Left lung (tissue), 4 donors: ENCODE measurements at regions not wholly inside any gene's neighbourhood (a gene's known extent, or its start where the extent isn't known, plus 50 kb on each side); places are given as distances from the start of the nearest gene placed in this dataset.

Experiments
- ATAC-seq: fragments of 200-7000 bp; cut with Tn5 transposase; one replicate; pipeline ENCODE4 v1.9.1; 2020; ENCODE audit warnings: moderate library complexity
- DNase-seq, 4 donors: peaks; one replicate each; pipeline ENCODE4 v3.0.0-alpha.2; 2013 to 2020
- H3K27ac ChIP-seq, 2 donors: fragments of 200-600 bp; sonication (generic) in 1 of 2; one replicate each; pipeline versions ENCODE4 v1.5.0 to v1.8.0; 2020 to 2021
- H3K27me3 ChIP-seq, 2 donors: fragments of 200-600 bp; sonication (generic) in 1 of 2; one replicate each; pipeline versions ENCODE4 v1.5.0 to v1.8.0; 2020 to 2021
- H3K36me3 ChIP-seq, 2 donors: fragments of 200-600 bp; sonication (generic) in 1 of 2; one replicate each; pipeline versions ENCODE4 v1.5.0 to v1.8.0; 2020 to 2021
- H3K4me1 ChIP-seq, 2 donors: fragments of 200-600 bp; one replicate each; pipeline ENCODE4 v1.8.0; 2021
- H3K4me3 ChIP-seq, 2 donors: fragments of 200-600 bp; sonication (generic) in 1 of 2; one replicate each; pipeline versions ENCODE4 v1.5.0 to v1.8.0; 2020 to 2021; ENCODE audit warnings: mild to moderate bottlenecking in 1 of 2
- H3K9me3 ChIP-seq, 2 donors: fragments of 200-600 bp; sonication (generic) in 1 of 2; one replicate each; pipeline versions ENCODE4 v1.5.0 to v1.8.0; 2020 to 2021
- intact Hi-C, 2 donors: fragments of 100-400 bp; cut with DNase I; formaldehyde crosslinking; loops; one replicate each; pipeline versions ENCODE4 v1.11.2 to v1.14.2; 2022
- TF ChIP-seq, protein P1 (sequence below), 2 donors: fragments of 200-600 bp; sonication (generic) in 1 of 2; IDR thresholded peaks; one replicate each; pipeline versions ENCODE4 v1.5.0 to v1.8.0; 2021; ENCODE audit warnings: antibody characterized with exemption in 2 of 2
- donor health status: DM: no; HTN: yes; CAD: no.
- donor health status: DM: no; HTN: no; CAD: no.

DNA sequence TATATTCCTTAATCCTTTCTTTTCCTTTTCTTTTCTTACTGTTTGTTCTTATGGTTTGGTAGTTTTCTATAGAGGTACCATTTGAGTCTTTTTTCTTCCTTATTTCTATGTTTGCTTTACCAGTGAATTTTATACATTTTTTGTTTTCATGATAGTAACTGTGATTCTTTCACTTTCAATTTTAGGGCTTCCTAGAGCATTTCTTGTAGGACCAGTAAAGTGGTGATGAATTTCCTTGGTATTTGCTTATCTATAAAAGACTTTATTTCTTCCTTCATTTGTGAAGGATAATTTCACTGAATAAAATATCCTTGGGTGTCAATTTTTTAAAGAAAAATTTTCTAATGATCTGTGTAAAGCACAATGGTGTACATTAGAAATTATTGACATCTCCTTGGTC is 637.4 kb downstream of the CD109 start:
- Histone ChIP-seq H3K27ac (no peak overlapping the region), H3K4me3 (no peak overlapping the region), H3K27me3 (no peaks in the 10 kb centered on the region), H3K9me3 (no peaks in the 10 kb centered on the region), H3K4me1 (no peaks in the 10 kb centered on the region), H3K36me3 (no peaks in the 10 kb centered on the region)
- intact Hi-C loops = no loop called here
- TF ChIP-seq, protein P1, sequence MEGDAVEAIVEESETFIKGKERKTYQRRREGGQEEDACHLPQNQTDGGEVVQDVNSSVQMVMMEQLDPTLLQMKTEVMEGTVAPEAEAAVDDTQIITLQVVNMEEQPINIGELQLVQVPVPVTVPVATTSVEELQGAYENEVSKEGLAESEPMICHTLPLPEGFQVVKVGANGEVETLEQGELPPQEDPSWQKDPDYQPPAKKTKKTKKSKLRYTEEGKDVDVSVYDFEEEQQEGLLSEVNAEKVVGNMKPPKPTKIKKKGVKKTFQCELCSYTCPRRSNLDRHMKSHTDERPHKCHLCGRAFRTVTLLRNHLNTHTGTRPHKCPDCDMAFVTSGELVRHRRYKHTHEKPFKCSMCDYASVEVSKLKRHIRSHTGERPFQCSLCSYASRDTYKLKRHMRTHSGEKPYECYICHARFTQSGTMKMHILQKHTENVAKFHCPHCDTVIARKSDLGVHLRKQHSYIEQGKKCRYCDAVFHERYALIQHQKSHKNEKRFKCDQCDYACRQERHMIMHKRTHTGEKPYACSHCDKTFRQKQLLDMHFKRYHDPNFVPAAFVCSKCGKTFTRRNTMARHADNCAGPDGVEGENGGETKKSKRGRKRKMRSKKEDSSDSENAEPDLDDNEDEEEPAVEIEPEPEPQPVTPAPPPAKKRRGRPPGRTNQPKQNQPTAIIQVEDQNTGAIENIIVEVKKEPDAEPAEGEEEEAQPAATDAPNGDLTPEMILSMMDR (IDR thresholded peaks at IDR 0.05) = no peak
- no peak for ATAC-seq
- no peak for DNase-seq

DNA sequence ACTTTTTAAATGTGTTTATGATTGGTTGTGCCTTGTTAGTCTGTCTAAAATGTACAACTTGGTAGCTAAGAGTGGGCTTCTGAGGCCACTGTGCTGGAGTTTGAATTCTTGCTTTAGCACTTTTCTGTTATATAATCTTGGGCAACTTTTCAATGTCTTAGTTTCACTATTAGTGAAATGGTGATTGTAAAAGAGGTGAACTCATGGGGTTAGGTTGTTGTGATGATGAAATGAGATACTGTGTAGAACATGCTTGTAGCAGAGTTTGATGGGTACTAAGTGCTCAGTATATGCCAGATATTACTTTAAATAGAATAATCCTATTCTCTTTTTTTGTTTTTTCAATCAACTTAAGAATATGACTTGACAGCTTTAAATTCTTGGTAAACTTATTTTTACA is 624.7 kb downstream of the CD109 start:
- H3K9me3 ChIP-seq = no peaks in the 10 kb centered on the region
- intact Hi-C loops = no loop called here
- no peak overlapping the region for H3K4me3 ChIP-seq
- DNase-seq = no peak
- no peaks in the 10 kb centered on the region for H3K27me3 ChIP-seq
- TF ChIP-seq, protein P1 (IDR thresholded peaks at IDR 0.05) = no peak
- no peaks in the 10 kb centered on the region for H3K36me3 ChIP-seq
- H3K27ac ChIP-seq = no peak overlapping the region
- H3K4me1 ChIP-seq = no peaks in the 10 kb centered on the region
- ATAC-seq = no peak

DNA sequence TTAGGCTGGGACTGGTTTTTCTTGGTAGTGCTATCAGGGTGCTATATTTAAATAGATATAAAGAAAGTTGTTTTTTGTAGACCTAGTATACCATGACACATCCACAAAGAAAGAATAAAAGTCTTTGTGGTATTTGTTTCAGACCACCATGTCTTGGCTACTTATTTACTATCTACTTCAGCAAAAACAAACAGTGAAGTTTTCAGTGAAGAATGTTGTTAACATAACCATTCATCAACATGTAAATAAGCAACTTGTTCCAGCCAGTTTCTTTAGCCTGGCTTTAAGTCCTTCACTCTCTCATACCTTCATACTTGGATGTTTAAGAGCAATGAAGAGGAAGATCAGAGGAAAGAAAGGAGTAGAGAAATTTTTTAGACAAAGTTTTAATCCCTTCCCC is 624.1 kb downstream of the CD109 start:
- TF ChIP-seq, protein P1 (IDR thresholded peaks at IDR 0.05) = no peak
- Histone ChIP-seq H3K27me3 (no peaks in the 10 kb centered on the region), H3K4me1 (no peaks in the 10 kb centered on the region), H3K27ac (no peak overlapping the region), H3K4me3 (no peak overlapping the region), H3K36me3 (no peaks in the 10 kb centered on the region), H3K9me3 (no peaks in the 10 kb centered on the region)
- ATAC-seq = no peak
- intact Hi-C loops = no loop called here
- no peak for DNase-seq

DNA sequence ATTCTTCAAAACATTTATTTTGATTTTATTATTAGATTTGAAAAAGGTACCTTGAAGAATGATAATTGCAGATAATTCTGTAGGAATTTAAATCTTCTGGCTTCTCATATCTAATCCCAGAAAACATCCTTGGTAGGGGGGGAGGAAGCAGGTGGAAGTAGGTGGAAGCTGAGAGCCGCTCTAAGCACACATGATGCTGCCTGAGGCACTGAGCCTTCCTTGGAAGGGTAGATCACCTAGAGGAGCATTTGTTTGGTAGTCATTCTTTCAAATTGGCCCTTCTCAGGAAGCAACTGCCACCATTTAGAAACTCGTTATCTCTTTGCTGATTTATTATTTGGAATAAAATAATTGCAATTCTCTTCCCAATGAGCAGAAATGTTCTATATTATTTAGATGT is 623.3 kb downstream of the CD109 start:
- Histone ChIP-seq H3K27me3 (no peaks in the 10 kb centered on the region), H3K36me3 (no peaks in the 10 kb centered on the region), H3K4me3 (no peak overlapping the region), H3K9me3 (no peaks in the 10 kb centered on the region), H3K4me1 (no peaks in the 10 kb centered on the region), H3K27ac (no peak overlapping the region)
- DNase-seq = no peak
- ATAC-seq = no peak
- intact Hi-C loops = no loop called here
- TF ChIP-seq, protein P1 (IDR thresholded peaks at IDR 0.05) = no peak

DNA sequence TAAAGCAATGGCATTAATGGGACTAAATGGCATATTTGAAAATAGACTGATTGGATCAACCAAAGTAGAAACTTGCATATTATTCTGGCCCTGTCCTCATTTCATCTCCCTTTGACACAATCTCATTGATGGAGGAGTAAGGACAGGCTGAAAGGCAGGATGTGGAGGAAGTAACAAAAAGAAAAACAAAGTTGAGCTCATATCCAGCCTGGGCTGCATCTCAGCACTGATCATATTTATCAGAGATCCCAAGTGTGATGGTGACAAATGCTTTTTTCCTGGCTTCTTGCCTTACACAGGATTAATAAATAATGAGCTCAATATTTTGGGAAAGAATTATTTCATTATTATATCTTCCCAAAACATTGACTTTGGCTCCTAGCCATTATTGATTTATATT is 622.7 kb downstream of the CD109 start:
- DNase-seq = no peak
- intact Hi-C loops = no loop called here

More for the DNA sequence above, 622.7 kb downstream of the CD109 start:
- Histone ChIP-seq H3K27me3 (no peaks in the 10 kb centered on the region), H3K27ac (no peak overlapping the region), H3K9me3 (no peaks in the 10 kb centered on the region), H3K36me3 (no peaks in the 10 kb centered on the region), H3K4me3 (no peak overlapping the region), H3K4me1 (no peaks in the 10 kb centered on the region)
- no peak for ATAC-seq
- TF ChIP-seq, protein P1 (IDR thresholded peaks at IDR 0.05) = no peak
